Activated T-helper 1 cell treated with anti-CD3 and anti-CD28 coated beads, Interleukin-12 subunit alpha, Interleukin-12 subunit beta, Interleukin-2, Interleukin-4 antibody, amounts not matched to agents 30 ng/mL and 10 ng/mL and 1 ng/mL, durations not matched to agents 14 hours and 24 hours and 36 hours (primary cell): ENCODE measurements at regions not wholly inside any gene's neighbourhood (a gene's known extent, or its start where the extent isn't known, plus 50 kb on each side); places are given as distances from the start of the nearest gene placed in this dataset.

Experiments used
- DNase-seq: peaks from one replicate; pipeline ENCODE4 v3.0.0; 2021; ENCODE audit warnings: low spot score
- H3K27ac Mint-ChIP-seq: one replicate; pipeline ENCODE4 v1.8.0; 2021; ENCODE audit warnings: mild to moderate bottlenecking, mixed read lengths
- H3K27me3 Mint-ChIP-seq: one replicate; pipeline ENCODE4 v1.8.0; 2022; ENCODE audit warnings: mild to moderate bottlenecking, moderate library complexity, mixed read lengths; ENCODE audit not compliant: insufficient read depth
- H3K36me3 Mint-ChIP-seq: one replicate; pipeline ENCODE4 v1.8.0; 2021; ENCODE audit warnings: low read depth, mixed read lengths
- H3K4me1 Mint-ChIP-seq: one replicate; pipeline ENCODE4 v1.8.0; 2021; ENCODE audit warnings: low read depth, mixed read lengths
- H3K4me3 Mint-ChIP-seq: one replicate; pipeline ENCODE4 v1.8.0; 2021; ENCODE audit warnings: mild to moderate bottlenecking, moderate library complexity, mixed read lengths
- H3K9me3 Mint-ChIP-seq: one replicate; pipeline ENCODE4 v1.8.0; 2021; ENCODE audit warnings: mixed read lengths
- intact Hi-C: fragments of 100-400 bp; cut with micrococcal nuclease; formaldehyde crosslinking; loops from one replicate; pipeline ENCODE4 v1.15.1; 2024

- H3K36me3 Mint-ChIP-seq = no peaks in the 10 kb centered on the region
- DNase-seq = no peak
- H3K9me3 Mint-ChIP-seq = no peaks in the 10 kb centered on the region
- H3K4me1 Mint-ChIP-seq = no peaks in the 10 kb centered on the region
- intact Hi-C loops = no loop called here
- H3K27ac Mint-ChIP-seq = no peak overlapping the region
- H3K4me3 Mint-ChIP-seq = no peak overlapping the region
- peaks cover 12% of the 10 kb centered on the region for H3K27me3 Mint-ChIP-seq
These were observed 139.2 kb downstream of the AQP9 start for GRCh38 chr15:58277333-58277732.

- intact Hi-C loops = no loop called here
- no peaks in the 10 kb centered on the region for H3K36me3 Mint-ChIP-seq
- H3K4me3 Mint-ChIP-seq = no peak overlapping the region
- DNase-seq = no peak
- H3K9me3 Mint-ChIP-seq = no peaks in the 10 kb centered on the region
- H3K27ac Mint-ChIP-seq = no peak overlapping the region
- H3K27me3 Mint-ChIP-seq = peaks cover 15% of the 10 kb centered on the region
- H3K4me1 Mint-ChIP-seq = no peaks in the 10 kb centered on the region
These were observed 140.9 kb downstream of the AQP9 start for GRCh38 chr15:58279106-58279505.

- Mint-ChIP-seq H3K27me3 (peaks cover 15% of the 10 kb centered on the region), H3K27ac (no peak overlapping the region), H3K36me3 (no peaks in the 10 kb centered on the region), H3K4me1 (no peaks in the 10 kb centered on the region), H3K9me3 (no peaks in the 10 kb centered on the region), H3K4me3 (no peak overlapping the region)
- intact Hi-C loops = no loop called here
- no peak for DNase-seq
These were observed 141.5 kb downstream of the AQP9 start for GRCh38 chr15:58279654-58280053.

GRCh38 chr15:58282060-58282708, 144.0 kb downstream of the AQP9 start:
- H3K36me3 Mint-ChIP-seq = no peaks in the 10 kb centered on the region
- no peak for DNase-seq
- no peaks in the 10 kb centered on the region for H3K4me1 Mint-ChIP-seq
- no peaks in the 10 kb centered on the region for H3K9me3 Mint-ChIP-seq
- H3K27me3 Mint-ChIP-seq = peaks cover 13% of the 10 kb centered on the region
- H3K4me3 Mint-ChIP-seq = no peak overlapping the region
- H3K27ac Mint-ChIP-seq = no peak overlapping the region
- intact Hi-C loops = no loop called here

DNA sequence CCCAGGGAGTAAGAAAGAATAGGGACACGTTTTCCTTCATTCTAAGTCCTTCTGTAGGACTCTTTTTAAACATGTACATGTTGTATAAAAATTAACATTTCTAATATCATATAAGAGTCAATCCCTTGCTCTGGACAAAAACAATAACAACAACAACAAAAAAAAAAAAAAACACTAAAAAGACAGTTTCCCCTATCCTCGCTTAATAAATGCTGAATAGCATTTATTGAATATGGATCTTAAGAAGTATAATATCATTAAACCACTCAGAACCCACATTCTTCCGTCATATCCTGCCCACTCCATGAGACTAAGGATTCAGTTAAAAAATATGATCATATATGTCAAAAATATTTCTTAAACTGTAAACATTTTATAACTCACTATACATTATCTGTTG, 145.1 kb downstream of the AQP9 start:
- intact Hi-C loops = no loop called here
- H3K9me3 Mint-ChIP-seq = no peaks in the 10 kb centered on the region
- H3K27me3 Mint-ChIP-seq = peaks cover 13% of the 10 kb centered on the region
- no peak overlapping the region for H3K27ac Mint-ChIP-seq
- H3K4me3 Mint-ChIP-seq = no peak overlapping the region
- peaks cover 1% of the 10 kb centered on the region for H3K36me3 Mint-ChIP-seq
- no peaks in the 10 kb centered on the region for H3K4me1 Mint-ChIP-seq
- DNase-seq = no peak

GRCh38 chr15:58284293-58284692, 146.1 kb downstream of the AQP9 start:
- Mint-ChIP-seq H3K4me1 (no peaks in the 10 kb centered on the region), H3K4me3 (no peak overlapping the region), H3K27me3 (peaks cover 9% of the 10 kb centered on the region), H3K9me3 (no peaks in the 10 kb centered on the region), H3K36me3 (peaks cover 1% of the 10 kb centered on the region), H3K27ac (no peak overlapping the region)
- intact Hi-C loops = no loop called here
- DNase-seq = no peak

DNA sequence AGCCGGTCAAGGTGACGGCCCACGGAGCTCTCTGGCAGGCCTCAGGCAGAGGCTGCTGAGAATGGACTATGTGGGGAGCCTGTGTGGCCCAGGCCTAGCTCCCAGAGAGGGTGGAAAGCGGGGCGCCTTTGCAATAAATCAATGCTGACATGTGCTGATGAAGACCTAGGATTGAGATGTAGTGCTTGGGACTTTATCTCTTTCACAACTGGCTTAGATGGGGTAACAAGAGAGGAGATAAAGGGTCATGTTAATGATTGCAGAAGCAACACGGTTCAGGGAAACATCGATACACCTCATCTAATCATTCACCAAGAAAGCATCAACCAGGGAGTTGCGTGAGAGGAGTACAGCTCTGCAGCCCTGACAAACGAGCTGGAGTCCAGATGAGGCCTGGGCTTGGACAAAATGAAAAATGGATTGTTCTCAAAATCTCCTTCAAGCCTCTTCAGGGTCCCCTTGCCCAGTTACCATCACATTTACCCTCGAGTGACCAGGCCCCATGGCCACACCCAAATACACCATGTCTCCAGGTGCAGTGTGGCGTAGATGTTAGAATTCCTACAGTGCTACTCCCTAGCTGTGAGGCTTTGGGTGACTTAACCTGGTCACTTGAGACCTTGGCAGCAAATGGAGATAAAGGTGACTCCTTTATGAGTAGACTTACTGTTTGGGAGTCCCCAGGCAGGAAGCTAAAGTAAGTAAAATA, 146.4 kb upstream of the LIPC start:
- no peak overlapping the region for H3K27ac Mint-ChIP-seq
- no peak overlapping the region for H3K4me3 Mint-ChIP-seq
- no peak for DNase-seq
- H3K27me3 Mint-ChIP-seq = peaks cover 3% of the 10 kb centered on the region
- H3K4me1 Mint-ChIP-seq = no peaks in the 10 kb centered on the region
- peaks cover 1% of the 10 kb centered on the region for H3K36me3 Mint-ChIP-seq
- intact Hi-C loops = no loop called here
- H3K9me3 Mint-ChIP-seq = no peaks in the 10 kb centered on the region

- no peak overlapping the region for H3K27ac Mint-ChIP-seq
- no peak for DNase-seq
These were observed 145.9 kb upstream of the LIPC start for GRCh38 chr15:58285921-58286278.

GRCh38 chr15:58286523-58286922, 145.3 kb upstream of the LIPC start:
- no peak overlapping the region for H3K27ac Mint-ChIP-seq
- intact Hi-C loops = no loop called here

More at GRCh38 chr15:58285921-58286278, 145.9 kb upstream of the LIPC start:
- intact Hi-C loops = no loop called here
- peaks cover 5% of the 10 kb centered on the region for H3K4me1 Mint-ChIP-seq
- peaks cover 3% of the 10 kb centered on the region for H3K36me3 Mint-ChIP-seq
- H3K27me3 Mint-ChIP-seq = peaks cover 3% of the 10 kb centered on the region
- peaks cover 3% of the 10 kb centered on the region for H3K9me3 Mint-ChIP-seq
- H3K4me3 Mint-ChIP-seq = no peak overlapping the region

DNA sequence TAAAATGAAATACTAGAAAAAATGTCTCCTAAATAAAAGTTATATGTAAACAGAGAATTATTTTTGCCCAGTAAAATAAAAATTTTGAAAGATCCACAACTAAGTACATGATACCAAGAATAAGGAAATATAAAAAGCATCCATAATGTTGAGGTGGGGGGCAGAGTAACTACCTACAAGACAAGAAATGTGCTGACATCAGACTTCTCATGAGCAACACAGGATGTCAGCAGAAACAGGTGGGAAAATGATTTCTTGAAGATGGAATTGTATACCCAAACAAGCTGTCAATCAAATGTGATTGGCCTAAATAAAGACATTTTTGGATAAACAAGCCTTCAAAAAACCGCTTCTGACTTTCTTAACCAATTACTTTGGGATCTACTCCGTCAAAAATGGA, 143.9 kb upstream of the LIPC start:
- DNase-seq = no peak
- intact Hi-C loops = no loop called here
- H3K27me3 Mint-ChIP-seq = peaks cover 2% of the 10 kb centered on the region
- H3K27ac Mint-ChIP-seq = no peak overlapping the region
- peaks cover 25% of the 10 kb centered on the region for H3K4me1 Mint-ChIP-seq
- H3K36me3 Mint-ChIP-seq = peaks cover 3% of the 10 kb centered on the region
- H3K9me3 Mint-ChIP-seq = peaks cover 4% of the 10 kb centered on the region
- no peak overlapping the region for H3K4me3 Mint-ChIP-seq

More at GRCh38 chr15:58286523-58286922, 145.3 kb upstream of the LIPC start:
- H3K36me3 Mint-ChIP-seq = peaks cover 3% of the 10 kb centered on the region
- peaks cover 4% of the 10 kb centered on the region for H3K9me3 Mint-ChIP-seq
- peaks cover 3% of the 10 kb centered on the region for H3K27me3 Mint-ChIP-seq
- H3K4me1 Mint-ChIP-seq = peaks cover 11% of the 10 kb centered on the region
- DNase-seq = no peak
- H3K4me3 Mint-ChIP-seq = no peak overlapping the region

DNA sequence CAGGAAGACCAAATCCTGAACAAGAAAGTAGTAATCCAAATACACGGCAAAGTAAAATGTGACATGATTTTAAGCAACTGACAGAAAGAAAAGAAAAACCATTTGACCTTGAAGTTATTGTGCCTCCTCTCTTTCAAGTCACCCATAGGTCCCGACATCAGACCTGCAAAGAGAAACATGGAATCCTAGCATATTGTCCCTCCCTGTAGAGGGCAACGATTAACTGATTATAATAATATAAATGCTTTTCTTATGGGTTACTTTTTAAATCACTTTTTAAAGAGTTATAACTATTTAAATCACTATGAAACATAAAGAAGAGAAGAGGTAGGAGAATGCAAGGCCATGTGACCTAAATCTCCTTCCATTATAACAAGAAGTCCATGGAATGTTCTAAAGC, 143.2 kb upstream of the LIPC start:
- Mint-ChIP-seq H3K4me3 (no peak overlapping the region), H3K4me1 (peaks cover 29% of the 10 kb centered on the region), H3K27me3 (no peaks in the 10 kb centered on the region), H3K27ac (no peak overlapping the region), H3K36me3 (peaks cover 3% of the 10 kb centered on the region), H3K9me3 (peaks cover 4% of the 10 kb centered on the region)
- no peak for DNase-seq
- intact Hi-C loops = no loop called here

GRCh38 chr15:58291848-58292247, 139.9 kb upstream of the LIPC start:
- Mint-ChIP-seq H3K27ac (peak overlapping the region; percentile 62), H3K27me3 (peaks cover 2% of the 10 kb centered on the region), H3K9me3 (peaks cover 10% of the 10 kb centered on the region), H3K4me3 (no peak overlapping the region), H3K4me1 (peaks cover 48% of the 10 kb centered on the region), H3K36me3 (peaks cover 6% of the 10 kb centered on the region)
- DNase-seq = no peak
- intact Hi-C loops = loop anchor here (2.0 to 5.0 kb wide), 2 partner anchors 21 to 40 kb away; no protein-coding TSS in a partner anchor

DNA sequence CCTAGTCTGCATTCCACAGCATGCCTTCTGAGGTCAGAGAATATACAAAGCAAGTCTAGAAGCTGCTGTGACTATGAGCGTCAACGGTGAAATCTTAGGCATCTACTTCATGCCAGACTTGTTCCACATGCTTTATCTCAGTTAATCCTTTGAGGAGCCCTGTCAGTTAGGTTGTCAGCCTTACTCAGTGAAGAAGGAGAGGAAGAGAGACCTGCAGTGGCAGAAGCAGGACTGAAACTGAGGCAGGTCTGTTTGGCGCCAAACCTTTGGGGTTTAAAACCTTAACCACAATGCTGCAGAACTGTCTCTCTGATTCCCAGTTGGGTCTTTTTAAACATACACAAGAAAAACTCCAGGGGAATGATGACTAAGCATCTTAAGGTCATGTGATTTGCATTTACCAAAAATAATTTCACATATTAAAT, 139.0 kb upstream of the LIPC start:
- H3K4me1 Mint-ChIP-seq = peaks cover 48% of the 10 kb centered on the region
- H3K27me3 Mint-ChIP-seq = peaks cover 2% of the 10 kb centered on the region
- intact Hi-C loops = loop anchor here (1.0 to 5.0 kb wide), 3 partner anchors 22 to 66 kb away; no protein-coding TSS in a partner anchor
- H3K9me3 Mint-ChIP-seq = peaks cover 10% of the 10 kb centered on the region
- DNase-seq = no peak
- H3K27ac Mint-ChIP-seq = peak overlapping the region; percentile 61
- H3K4me3 Mint-ChIP-seq = no peak overlapping the region
- peaks cover 6% of the 10 kb centered on the region for H3K36me3 Mint-ChIP-seq
